ENCODE measurements at regions not wholly inside any gene's neighbourhood (a gene's known extent, or its start where the extent isn't known, plus 50 kb on each side); places are given as distances from the start of the nearest gene placed in this dataset.

DNA sequence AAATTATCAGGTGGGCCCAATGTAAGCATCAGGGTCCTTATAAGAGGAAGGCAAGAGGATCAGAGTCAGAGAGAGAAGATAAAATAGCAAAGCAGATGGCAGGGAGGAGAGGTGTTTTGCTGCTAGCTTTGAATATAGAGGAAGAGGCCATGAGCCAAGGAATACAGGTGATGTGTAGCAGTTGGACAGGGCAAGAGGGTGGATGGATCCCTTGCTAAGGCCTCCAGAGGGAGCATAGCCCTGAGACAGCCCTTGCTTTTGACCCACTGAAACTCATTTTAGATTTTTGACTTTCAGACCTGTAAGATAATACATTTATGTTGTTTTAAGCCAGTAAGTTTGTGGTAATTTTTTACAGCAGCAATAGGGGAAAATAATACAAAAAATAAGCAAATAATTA, 116.6 kb upstream of the PARD3B start:
- H4K20me1 ChIP-seq (ENCODE audit: insufficient read depth, low read length, poor library complexity, severe bottlenecking) = no peaks in the 10 kb centered on the region
- peaks cover 5% of the 10 kb centered on the region; the same call in 1 of the 2 replicates for H3K9me3 ChIP-seq (ENCODE audit: insufficient read depth, low read depth, low read length)
- H3K9me2 ChIP-seq (replicated peaks; ENCODE audit: low read depth, low read length) = no peaks in the 10 kb centered on the region
- H2AFZ ChIP-seq (ENCODE audit: low read length) = no peak overlapping the region
- no peak overlapping the region for H3K9ac ChIP-seq (ENCODE audit: low read depth, low read length, poor library complexity, severe bottlenecking)
- H3K4me1 ChIP-seq (ENCODE audit: insufficient read depth, low read length, poor library complexity, severe bottlenecking) = no peaks in the 10 kb centered on the region
- no peaks in the 10 kb centered on the region for H3K79me2 ChIP-seq (ENCODE audit: insufficient read depth, low read length)
- no peaks in the 10 kb centered on the region for H3K36me3 ChIP-seq (ENCODE audit: insufficient read depth, low read length)
- no peak overlapping the region for H3K4me2 ChIP-seq (ENCODE audit: low read depth, low read length, poor library complexity, severe bottlenecking)
- H3K4me3 ChIP-seq (ENCODE audit: low read length, poor library complexity, severe bottlenecking) = no peak overlapping the region
- H3F3A ChIP-seq (ENCODE audit: low read depth) = no peaks in the 10 kb centered on the region
- TF ChIP-seq EZH2phosphoT487 (IDR thresholded peaks at IDR 0.05; ENCODE audit: borderline replicate concordance) = no peak
- TF ChIP-seq, protein P1, sequence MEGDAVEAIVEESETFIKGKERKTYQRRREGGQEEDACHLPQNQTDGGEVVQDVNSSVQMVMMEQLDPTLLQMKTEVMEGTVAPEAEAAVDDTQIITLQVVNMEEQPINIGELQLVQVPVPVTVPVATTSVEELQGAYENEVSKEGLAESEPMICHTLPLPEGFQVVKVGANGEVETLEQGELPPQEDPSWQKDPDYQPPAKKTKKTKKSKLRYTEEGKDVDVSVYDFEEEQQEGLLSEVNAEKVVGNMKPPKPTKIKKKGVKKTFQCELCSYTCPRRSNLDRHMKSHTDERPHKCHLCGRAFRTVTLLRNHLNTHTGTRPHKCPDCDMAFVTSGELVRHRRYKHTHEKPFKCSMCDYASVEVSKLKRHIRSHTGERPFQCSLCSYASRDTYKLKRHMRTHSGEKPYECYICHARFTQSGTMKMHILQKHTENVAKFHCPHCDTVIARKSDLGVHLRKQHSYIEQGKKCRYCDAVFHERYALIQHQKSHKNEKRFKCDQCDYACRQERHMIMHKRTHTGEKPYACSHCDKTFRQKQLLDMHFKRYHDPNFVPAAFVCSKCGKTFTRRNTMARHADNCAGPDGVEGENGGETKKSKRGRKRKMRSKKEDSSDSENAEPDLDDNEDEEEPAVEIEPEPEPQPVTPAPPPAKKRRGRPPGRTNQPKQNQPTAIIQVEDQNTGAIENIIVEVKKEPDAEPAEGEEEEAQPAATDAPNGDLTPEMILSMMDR (conservative IDR thresholded peaks at IDR 0.05; ENCODE audit: low read length) = no peak
- no peaks in the 10 kb centered on the region for H3K27me3 ChIP-seq (ENCODE audit: insufficient read depth, low read length, poor library complexity, severe bottlenecking)

DNA sequence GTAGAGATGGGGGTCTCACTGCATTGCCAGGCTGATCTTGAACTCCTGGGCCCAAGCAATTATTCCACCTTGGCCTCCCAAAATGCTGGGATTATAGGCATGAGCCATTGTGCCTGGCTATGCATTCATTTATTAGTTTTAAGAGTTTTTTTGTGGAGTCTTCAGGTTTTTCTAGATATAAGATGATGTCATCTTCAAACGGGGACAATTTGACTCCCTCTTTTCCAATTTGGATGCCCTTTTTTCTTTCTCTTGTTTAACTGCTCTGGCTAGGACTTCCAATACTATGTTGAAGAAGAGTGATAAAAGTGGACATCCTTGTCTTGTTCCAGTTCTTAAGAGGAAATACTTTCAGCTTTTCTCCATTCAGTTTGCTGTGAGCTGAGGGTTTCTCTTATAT, 113.7 kb upstream of the PARD3B start:
- no peak for TF ChIP-seq EZH2phosphoT487 (IDR thresholded peaks at IDR 0.05; ENCODE audit: borderline replicate concordance)
- TF ChIP-seq, protein P1 (conservative IDR thresholded peaks at IDR 0.05; ENCODE audit: low read length) = no peak
- no peaks in the 10 kb centered on the region for H4K20me1 ChIP-seq (ENCODE audit: insufficient read depth, low read length, poor library complexity, severe bottlenecking)
- H3K36me3 ChIP-seq (ENCODE audit: insufficient read depth, low read length) = no peaks in the 10 kb centered on the region
- no peak overlapping the region for H3K4me2 ChIP-seq (ENCODE audit: low read depth, low read length, poor library complexity, severe bottlenecking)
- H3K9ac ChIP-seq (ENCODE audit: low read depth, low read length, poor library complexity, severe bottlenecking) = no peak overlapping the region
- no peak overlapping the region for H2AFZ ChIP-seq (ENCODE audit: low read length)
- H3K79me2 ChIP-seq (ENCODE audit: insufficient read depth, low read length) = no peaks in the 10 kb centered on the region
- H3K9me3 ChIP-seq (ENCODE audit: insufficient read depth, low read depth, low read length) = peaks cover 5% of the 10 kb centered on the region; the same call in 1 of the 2 replicates
- H3K27me3 ChIP-seq (ENCODE audit: insufficient read depth, low read length, poor library complexity, severe bottlenecking) = no peaks in the 10 kb centered on the region
- no peaks in the 10 kb centered on the region for H3F3A ChIP-seq (ENCODE audit: low read depth)
- H3K4me1 ChIP-seq (ENCODE audit: insufficient read depth, low read length, poor library complexity, severe bottlenecking) = no peaks in the 10 kb centered on the region
- no peak overlapping the region for H3K4me3 ChIP-seq (ENCODE audit: low read length, poor library complexity, severe bottlenecking)
- no peaks in the 10 kb centered on the region for H3K9me2 ChIP-seq (replicated peaks; ENCODE audit: low read depth, low read length)

DNA sequence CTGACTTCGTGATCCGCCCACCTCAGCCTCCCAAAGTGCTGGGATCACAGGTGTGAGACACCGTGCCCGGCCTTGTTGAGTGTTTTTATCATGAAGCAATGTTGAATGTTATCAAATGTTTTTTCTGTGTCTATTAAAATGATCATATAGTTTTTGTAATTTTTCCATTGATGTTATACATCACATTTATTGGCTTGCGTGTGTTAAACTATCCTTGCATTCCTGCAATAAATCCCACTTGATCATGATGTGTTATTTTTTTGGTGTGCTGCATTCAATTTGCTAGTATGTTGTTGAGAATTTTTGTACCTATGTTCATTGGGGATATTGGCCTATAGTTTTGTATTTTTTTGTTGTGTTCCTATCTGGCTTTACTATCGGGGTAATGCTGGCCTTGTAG, 113.1 kb upstream of the PARD3B start:
- H3K4me1 ChIP-seq (ENCODE audit: insufficient read depth, low read length, poor library complexity, severe bottlenecking) = no peaks in the 10 kb centered on the region
- no peaks in the 10 kb centered on the region for H3K27me3 ChIP-seq (ENCODE audit: insufficient read depth, low read length, poor library complexity, severe bottlenecking)
- no peak for TF ChIP-seq EZH2phosphoT487 (IDR thresholded peaks at IDR 0.05; ENCODE audit: borderline replicate concordance)
- TF ChIP-seq, protein P1 (conservative IDR thresholded peaks at IDR 0.05; ENCODE audit: low read length) = no peak
- H3K4me3 ChIP-seq (ENCODE audit: low read length, poor library complexity, severe bottlenecking) = no peak overlapping the region
- H3K36me3 ChIP-seq (ENCODE audit: insufficient read depth, low read length) = no peaks in the 10 kb centered on the region
- H2AFZ ChIP-seq (ENCODE audit: low read length) = no peak overlapping the region
- H3K4me2 ChIP-seq (ENCODE audit: low read depth, low read length, poor library complexity, severe bottlenecking) = no peak overlapping the region
- H3K9me2 ChIP-seq (replicated peaks; ENCODE audit: low read depth, low read length) = no peaks in the 10 kb centered on the region
- no peaks in the 10 kb centered on the region for H3K79me2 ChIP-seq (ENCODE audit: insufficient read depth, low read length)
- H3F3A ChIP-seq (ENCODE audit: low read depth) = no peaks in the 10 kb centered on the region
- H4K20me1 ChIP-seq (ENCODE audit: insufficient read depth, low read length, poor library complexity, severe bottlenecking) = no peaks in the 10 kb centered on the region
- no peak overlapping the region for H3K9ac ChIP-seq (ENCODE audit: low read depth, low read length, poor library complexity, severe bottlenecking)
- H3K9me3 ChIP-seq (ENCODE audit: insufficient read depth, low read depth, low read length) = peaks cover 5% of the 10 kb centered on the region; the same call in 1 of the 2 replicates
